Nucleus accumbens (tissue), 56 donors: ENCODE measurements at regions not wholly inside any gene's neighbourhood (a gene's known extent, or its start where the extent isn't known, plus 50 kb on each side); places are given as distances from the start of the nearest gene placed in this dataset.
"Not testable (repeated sequence)": the region's sequence is repeated elsewhere in the genome, so short reads cannot be mapped to it uniquely, and the experiment has no call there.

ENCODE experiments used
- DNase-seq, 56 donors: peaks; one replicate each; lab custom pipeline; 2025; lab: John Stamatoyannopoulos, UW

- DNase-seq = no peak
Observed at GRCh38 chr1:29550119-29550841, 314.0 kb downstream of the PTPRU start.

GRCh38 chr1:29549728-29550118 lies 313.4 kb downstream of the PTPRU start:
- not testable (repeated sequence) for DNase-seq

GRCh38 chr1:29549001-29549400 lies 312.7 kb downstream of the PTPRU start:
- no peak for DNase-seq

GRCh38 chr1:29548091-29548490 lies 311.8 kb downstream of the PTPRU start:
- no peak for DNase-seq

GRCh38 chr1:29547300-29547699 lies 311.0 kb downstream of the PTPRU start:
- no peak for DNase-seq

GRCh38 chr1:29546496-29546895 lies 310.2 kb downstream of the PTPRU start:
- no peak for DNase-seq

GRCh38 chr1:29544406-29544805 lies 308.1 kb downstream of the PTPRU start:
- DNase-seq = no peak

GRCh38 chr1:29543586-29543985 lies 307.3 kb downstream of the PTPRU start:
- no peak for DNase-seq

- no peak for DNase-seq
Observed at GRCh38 chr1:29542548-29542947, 306.2 kb downstream of the PTPRU start.

- no peak for DNase-seq
Observed at GRCh38 chr1:29541631-29542030, 305.3 kb downstream of the PTPRU start.

GRCh38 chr1:29540801-29541357 lies 304.6 kb downstream of the PTPRU start:
- DNase-seq = no peak

- no peak for DNase-seq
Observed at GRCh38 chr1:29539971-29540370, 303.6 kb downstream of the PTPRU start.

- DNase-seq = no peak
Observed at GRCh38 chr1:29538586-29538985, 302.3 kb downstream of the PTPRU start.

- no peak for DNase-seq
Observed at GRCh38 chr1:29532751-29533150, 296.4 kb downstream of the PTPRU start.

- DNase-seq = no peak
Observed at GRCh38 chr1:29532285-29532684, 296.0 kb downstream of the PTPRU start.

- DNase-seq = no peak
Observed at GRCh38 chr1:29531596-29531995, 295.3 kb downstream of the PTPRU start.

- DNase-seq = no peak
Observed at GRCh38 chr1:29529677-29530278, 293.5 kb downstream of the PTPRU start.

GRCh38 chr1:29527314-29528004 lies 291.1 kb downstream of the PTPRU start:
- DNase-seq = no peak

- no peak for DNase-seq
Observed at GRCh38 chr1:29525941-29526340, 289.6 kb downstream of the PTPRU start.

- no peak for DNase-seq
Observed at GRCh38 chr1:29524285-29525065, 288.2 kb downstream of the PTPRU start.

GRCh38 chr1:29523576-29523975 lies 287.3 kb downstream of the PTPRU start:
- no peak for DNase-seq
